Suprapubic skin (tissue), 4 donors: ENCODE measurements at regions not wholly inside any gene's neighbourhood (a gene's known extent, or its start where the extent isn't known, plus 50 kb on each side); places are given as distances from the start of the nearest gene placed in this dataset.

Experiments used
- CTCF ChIP-seq, 2 donors: fragments of 200-600 bp in 1 of 2; fragments of 450-650 bp in 1 of 2; sonication (generic) in 1 of 2; IDR thresholded peaks; one replicate each; pipeline ENCODE4 v1.5.1; 2016 to 2019; ENCODE audit warnings: antibody characterized with exemption in 2 of 2, mild to moderate bottlenecking in 1 of 2, moderate library complexity in 1 of 2
- EP300 ChIP-seq: sonication (generic); formaldehyde crosslinking; IDR thresholded peaks from one replicate; pipeline ENCODE4 v1.6.1; 2017; ENCODE audit warnings: antibody characterized with exemption
- POLR2A ChIP-seq, 2 donors: fragments of 450-650 bp; IDR thresholded peaks; one replicate each; pipeline ENCODE4 v1.6.1; 2017; ENCODE audit warnings: antibody characterized with exemption in 2 of 2, mild to moderate bottlenecking in 2 of 2, moderate library complexity in 2 of 2
- POLR2AphosphoS5 ChIP-seq, 3 donors: sonication (generic); formaldehyde crosslinking; IDR thresholded peaks; one replicate each; pipeline ENCODE4 v1.6.1; 2017; ENCODE audit warnings: antibody characterized with exemption in 3 of 3

DNA sequence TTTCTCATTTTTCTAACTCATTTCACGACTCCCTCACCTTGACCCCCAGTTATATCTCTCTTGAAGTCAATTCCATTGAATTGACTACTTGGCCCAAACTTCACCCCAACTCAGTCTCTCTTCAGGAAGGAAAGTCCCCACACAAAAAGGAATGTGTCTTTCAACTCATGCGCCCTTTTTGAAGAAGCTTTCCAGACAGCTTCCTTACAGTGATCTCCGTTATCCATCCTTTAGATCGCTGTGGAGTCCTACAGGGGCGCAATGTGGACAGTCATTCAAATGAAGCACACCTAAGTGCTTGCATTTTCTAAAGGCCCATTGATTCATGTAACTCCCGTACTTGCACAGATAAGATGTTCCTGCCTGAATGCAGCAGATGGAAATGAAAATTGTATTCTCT is 101.1 kb upstream of the VPREB1 start:
- no peak for TF ChIP-seq CTCF (IDR thresholded peaks at IDR 0.05)
- TF ChIP-seq EP300: no peak
- TF ChIP-seq POLR2A (IDR thresholded peaks at IDR 0.05): no peak
- no peak for TF ChIP-seq POLR2AphosphoS5 (IDR thresholded peaks at IDR 0.05)
